ENCODE measurements at regions not wholly inside any gene's neighbourhood (a gene's known extent, or its start where the extent isn't known, plus 50 kb on each side); places are given as distances from the start of the nearest gene placed in this dataset.

GRCh38 chr15:45827275-45827674 is 192.4 kb downstream of the SQOR start:
- TF ChIP-seq CTCF (IDR thresholded peaks at IDR 0.05; ENCODE audit: insufficient read depth, low read depth, low read length) (no peak), EZH2 (IDR thresholded peaks at IDR 0.05; ENCODE audit: insufficient read depth, low read length) (no peak)

All from astrocyte (in vitro differentiated cells and primary cell).